GM12878 (cell line): ENCODE measurements at regions not wholly inside any gene's neighbourhood (a gene's known extent, or its start where the extent isn't known, plus 50 kb on each side); places are given as distances from the start of the nearest gene placed in this dataset.

Experiments used
- BRCA1 ChIP-seq: IDR thresholded peaks from 2 replicates; pipeline ENCODE4 v1.6.1; 2011; ENCODE audit warnings: low read depth, low read length, improper control_type of control experiment
- CEBPB ChIP-seq, 2 experiments: fragments of 150-350 bp in 1 of 2; IDR thresholded peaks; 2 replicates each; pipeline ENCODE4 v1.6.1; 2012 to 2014; ENCODE audit warnings: low read depth in 2 of 2, low read length in 2 of 2, borderline replicate concordance in 1 of 2, inconsistent platforms in 1 of 2
- ESRRA ChIP-seq: IDR thresholded peaks from 2 replicates; pipeline ENCODE4 v1.6.1; 2012; ENCODE audit warnings: mild to moderate bottlenecking, low read length, improper control_type of control experiment
- PAX8 ChIP-seq: fragments of 450-650 bp; IDR thresholded peaks from 2 replicates; pipeline ENCODE4 v1.6.1; 2017; ENCODE audit warnings: mild to moderate bottlenecking, moderate library complexity
- POLR2A ChIP-seq: IDR thresholded peaks from 2 replicates; pipeline ENCODE4 v1.6.1; 2011; ENCODE audit warnings: low read depth, mild to moderate bottlenecking, low read length
- RELA ChIP-seq: fragments of 450-650 bp; IDR thresholded peaks from 2 replicates; pipeline ENCODE4 v1.8.0; 2014; ENCODE audit warnings: borderline replicate concordance; ENCODE audit not compliant: partially characterized antibody
- SIX5 ChIP-seq: IDR thresholded peaks from 2 replicates; pipeline ENCODE4 v1.6.1; 2011; ENCODE audit warnings: mild to moderate bottlenecking, low read depth, low read length, moderate library complexity; ENCODE audit not compliant: severe bottlenecking
- SMAD5 ChIP-seq: IDR thresholded peaks from 2 replicates; pipeline ENCODE4 v1.6.1; 2016; ENCODE audit warnings: antibody characterized with exemption, low read depth
- SMC3 ChIP-seq: IDR thresholded peaks from 2 replicates; pipeline ENCODE4 v1.6.1; 2011; ENCODE audit warnings: low read length, improper control_type of control experiment, borderline replicate concordance
- ZNF274 ChIP-seq: IDR thresholded peaks from one replicate; pipeline ENCODE4 v1.8.0; 2011; ENCODE audit not compliant: insufficient read length, insufficient read depth
- ZSCAN29 ChIP-seq: fragments of 450-650 bp; IDR thresholded peaks from 2 replicates; pipeline ENCODE4 v1.6.1; 2017; ENCODE audit warnings: mild to moderate bottlenecking, moderate library complexity
- TF ChIP-seq, protein P1 (sequence below), 3 experiments: IDR thresholded peaks in 2 of 3; conservative IDR thresholded peaks in 1 of 3; 2 replicates each; pipeline ENCODE4 v1.5.1; 2011; ENCODE audit warnings: low read depth in 3 of 3, low read length in 3 of 3, mild to moderate bottlenecking in 3 of 3, control low read depth in 2 of 3, moderate library complexity in 2 of 3, inconsistent platforms in 1 of 3, mixed read lengths in 1 of 3; ENCODE audit not compliant: control insufficient read depth in 2 of 3, insufficient read depth in 1 of 3; ENCODE audit errors: extremely low read depth in 1 of 3

DNA sequence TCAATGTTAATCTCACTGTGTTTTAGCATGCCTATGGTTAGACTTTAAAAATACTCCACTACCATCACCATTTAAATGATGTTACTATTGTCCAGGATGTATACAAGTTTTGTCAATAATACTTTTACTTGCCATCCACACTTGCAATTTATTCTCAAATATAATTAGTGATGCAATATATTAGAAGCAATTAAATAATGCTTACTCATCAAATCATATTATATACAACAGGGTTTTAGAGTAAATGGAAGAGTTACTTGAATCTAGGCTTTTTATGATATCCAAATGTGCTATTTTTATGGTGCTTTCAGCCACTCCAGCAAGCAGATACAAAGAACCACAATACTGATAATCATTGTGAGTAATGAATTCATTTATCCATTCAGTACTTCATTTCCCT, 461.1 kb downstream of the TMEM182 start:
- TF ChIP-seq SMAD5 (no peak), ZSCAN29 (no peak), ESRRA (no peak), POLR2A (no peak), PAX8 (no peak), CEBPB (IDR thresholded peaks at IDR 0.05; ENCODE audit: borderline replicate concordance in 1 of 2, low read depth in 2 of 2, low read length in 2 of 2) (no peak), RELA (no peak), ZNF274 (no peak), BRCA1 (no peak), SMC3 (no peak), SIX5 (no peak)
- TF ChIP-seq, protein P1, sequence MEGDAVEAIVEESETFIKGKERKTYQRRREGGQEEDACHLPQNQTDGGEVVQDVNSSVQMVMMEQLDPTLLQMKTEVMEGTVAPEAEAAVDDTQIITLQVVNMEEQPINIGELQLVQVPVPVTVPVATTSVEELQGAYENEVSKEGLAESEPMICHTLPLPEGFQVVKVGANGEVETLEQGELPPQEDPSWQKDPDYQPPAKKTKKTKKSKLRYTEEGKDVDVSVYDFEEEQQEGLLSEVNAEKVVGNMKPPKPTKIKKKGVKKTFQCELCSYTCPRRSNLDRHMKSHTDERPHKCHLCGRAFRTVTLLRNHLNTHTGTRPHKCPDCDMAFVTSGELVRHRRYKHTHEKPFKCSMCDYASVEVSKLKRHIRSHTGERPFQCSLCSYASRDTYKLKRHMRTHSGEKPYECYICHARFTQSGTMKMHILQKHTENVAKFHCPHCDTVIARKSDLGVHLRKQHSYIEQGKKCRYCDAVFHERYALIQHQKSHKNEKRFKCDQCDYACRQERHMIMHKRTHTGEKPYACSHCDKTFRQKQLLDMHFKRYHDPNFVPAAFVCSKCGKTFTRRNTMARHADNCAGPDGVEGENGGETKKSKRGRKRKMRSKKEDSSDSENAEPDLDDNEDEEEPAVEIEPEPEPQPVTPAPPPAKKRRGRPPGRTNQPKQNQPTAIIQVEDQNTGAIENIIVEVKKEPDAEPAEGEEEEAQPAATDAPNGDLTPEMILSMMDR (IDR thresholded peaks at IDR 0.05 in 2 of 3, conservative IDR thresholded peaks at IDR 0.05 in 1 of 3; ENCODE audit: control insufficient read depth in 2 of 3, extremely low read depth in 1 of 3, insufficient read depth in 1 of 3, low read depth in 3 of 3, low read length in 3 of 3): no peak
